ENCODE measurements at regions not wholly inside any gene's neighbourhood (a gene's known extent, or its start where the extent isn't known, plus 50 kb on each side); places are given as distances from the start of the nearest gene placed in this dataset.

- Histone ChIP-seq H3K9me3 (peaks cover 0 to 31% (median 6%) of the 10 kb centered on the region in 4 donors), H3K27me3 (no peaks in the 10 kb centered on the region), H3K4me3 (no peak overlapping the region), H3K36me3 (no peaks in the 10 kb centered on the region), H3K4me1 (no peaks in the 10 kb centered on the region), H3K27ac (replicated peaks in 1 of 4) (no peak overlapping the region)
- intact Hi-C loops (cut with DNase I): no loop called here
- 39% methylated on average over 2 of the region's 2 CpGs for WGBS
- peak; percentile 39 for DNase-seq (ENCODE audit: extremely low spot score)
- TF ChIP-seq EP300 (IDR thresholded peaks at IDR 0.05): no peak
- no peak for TF ChIP-seq POLR2AphosphoS5 (IDR thresholded peaks at IDR 0.05)
- TF ChIP-seq POLR2A (IDR thresholded peaks at IDR 0.05; ENCODE audit: low read depth): no peak
- TF ChIP-seq, protein P1, sequence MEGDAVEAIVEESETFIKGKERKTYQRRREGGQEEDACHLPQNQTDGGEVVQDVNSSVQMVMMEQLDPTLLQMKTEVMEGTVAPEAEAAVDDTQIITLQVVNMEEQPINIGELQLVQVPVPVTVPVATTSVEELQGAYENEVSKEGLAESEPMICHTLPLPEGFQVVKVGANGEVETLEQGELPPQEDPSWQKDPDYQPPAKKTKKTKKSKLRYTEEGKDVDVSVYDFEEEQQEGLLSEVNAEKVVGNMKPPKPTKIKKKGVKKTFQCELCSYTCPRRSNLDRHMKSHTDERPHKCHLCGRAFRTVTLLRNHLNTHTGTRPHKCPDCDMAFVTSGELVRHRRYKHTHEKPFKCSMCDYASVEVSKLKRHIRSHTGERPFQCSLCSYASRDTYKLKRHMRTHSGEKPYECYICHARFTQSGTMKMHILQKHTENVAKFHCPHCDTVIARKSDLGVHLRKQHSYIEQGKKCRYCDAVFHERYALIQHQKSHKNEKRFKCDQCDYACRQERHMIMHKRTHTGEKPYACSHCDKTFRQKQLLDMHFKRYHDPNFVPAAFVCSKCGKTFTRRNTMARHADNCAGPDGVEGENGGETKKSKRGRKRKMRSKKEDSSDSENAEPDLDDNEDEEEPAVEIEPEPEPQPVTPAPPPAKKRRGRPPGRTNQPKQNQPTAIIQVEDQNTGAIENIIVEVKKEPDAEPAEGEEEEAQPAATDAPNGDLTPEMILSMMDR (IDR thresholded peaks at IDR 0.05): no peak
These were observed 164.7 kb downstream of the VRK1 start for GRCh38 chr14:96961895-96962294.

- no peak for DNase-seq (ENCODE audit: extremely low spot score)
- Histone ChIP-seq H3K27ac (replicated peaks in 1 of 4) (no peak overlapping the region), H3K36me3 (no peaks in the 10 kb centered on the region), H3K9me3 (peaks cover 0 to 35% (median 6%) of the 10 kb centered on the region in 4 donors), H3K27me3 (no peaks in the 10 kb centered on the region), H3K4me1 (no peaks in the 10 kb centered on the region), H3K4me3 (no peak overlapping the region)
- intact Hi-C loops (cut with DNase I): no loop called here
- 68% methylated on average over 2 of the region's 2 CpGs for WGBS
- TF ChIP-seq POLR2AphosphoS5 (IDR thresholded peaks at IDR 0.05): no peak
- TF ChIP-seq, protein P1 (IDR thresholded peaks at IDR 0.05): no peak
- no peak for TF ChIP-seq EP300 (IDR thresholded peaks at IDR 0.05)
- TF ChIP-seq POLR2A (IDR thresholded peaks at IDR 0.05; ENCODE audit: low read depth): no peak
These were observed 165.2 kb downstream of the VRK1 start for GRCh38 chr14:96962337-96962736.

- H3K4me1 ChIP-seq: no peaks in the 10 kb centered on the region
- intact Hi-C loops (cut with DNase I): no loop called here
- 92% methylated on average over 25 of the region's 25 CpGs for WGBS
These were observed 167.7 kb downstream of the VRK1 start for GRCh38 chr14:96964726-96965415.

DNA sequence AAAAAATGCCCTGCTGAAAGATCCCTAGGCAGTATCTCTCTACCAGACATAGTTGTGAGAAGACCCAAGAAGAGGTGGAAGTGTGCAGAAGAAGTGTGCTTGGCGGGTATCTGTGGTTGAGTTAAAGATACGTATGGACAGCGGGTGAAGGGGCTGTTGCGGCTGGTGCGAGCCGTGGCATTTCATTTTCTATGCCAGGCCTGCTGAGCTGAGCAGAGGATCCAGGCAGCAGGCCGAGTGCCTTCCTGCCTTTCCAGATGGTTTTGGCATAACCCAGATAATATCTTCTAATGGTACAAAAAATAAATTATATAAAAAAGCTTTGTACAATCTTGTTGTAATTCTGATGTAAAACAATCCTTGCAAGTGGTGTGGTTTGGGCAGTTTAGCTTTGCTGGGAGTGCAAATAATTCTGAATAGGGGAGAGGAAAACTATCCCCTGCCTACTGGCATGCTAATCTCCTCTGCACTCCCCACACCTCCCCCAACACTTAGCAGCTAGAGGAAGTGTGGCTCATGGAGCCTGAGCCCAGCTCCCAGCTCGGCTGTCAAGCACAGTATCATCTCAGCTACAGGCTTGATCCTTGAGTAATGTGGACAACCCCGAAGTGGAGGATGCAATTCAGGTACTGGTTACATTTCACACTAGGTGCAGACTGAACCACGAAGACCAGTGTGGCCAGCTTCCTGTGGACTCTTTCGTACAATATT is 168.9 kb downstream of the VRK1 start:
- Histone ChIP-seq H3K36me3 (no peaks in the 10 kb centered on the region), H3K27me3 (no peaks in the 10 kb centered on the region), H3K9me3 (peaks cover 0 to 41% (median 8%) of the 10 kb centered on the region in 4 donors), H3K4me1 (no peaks in the 10 kb centered on the region), H3K4me3 (no peak overlapping the region), H3K27ac (replicated peaks in 1 of 4) (no peak overlapping the region)
- WGBS: 80% methylated on average over 9 of the region's 11 CpGs
- intact Hi-C loops (cut with DNase I): no loop called here
- no peak for DNase-seq (ENCODE audit: extremely low spot score)
- no peak for TF ChIP-seq POLR2A (IDR thresholded peaks at IDR 0.05; ENCODE audit: low read depth)
- TF ChIP-seq, protein P1 (IDR thresholded peaks at IDR 0.05): no peak
- no peak for TF ChIP-seq EP300 (IDR thresholded peaks at IDR 0.05)
- no peak for TF ChIP-seq POLR2AphosphoS5 (IDR thresholded peaks at IDR 0.05)

More at GRCh38 chr14:96964726-96965415, 167.7 kb downstream of the VRK1 start:
- no peaks in the 10 kb centered on the region for H3K36me3 ChIP-seq
- H3K4me3 ChIP-seq: no peak overlapping the region
- TF ChIP-seq, protein P1 (IDR thresholded peaks at IDR 0.05): no peak
- TF ChIP-seq POLR2A (IDR thresholded peaks at IDR 0.05; ENCODE audit: low read depth) (no peak), EP300 (IDR thresholded peaks at IDR 0.05) (no peak), POLR2AphosphoS5 (IDR thresholded peaks at IDR 0.05) (no peak)
- no peak for DNase-seq (ENCODE audit: extremely low spot score)
- H3K27me3 ChIP-seq: no peaks in the 10 kb centered on the region
- no peak overlapping the region for H3K27ac ChIP-seq (replicated peaks in 1 of 4)
- H3K9me3 ChIP-seq: peaks cover 0 to 43% (median 8%) of the 10 kb centered on the region in 4 donors
